ENCODE measurements at regions not wholly inside any gene's neighbourhood (a gene's known extent, or its start where the extent isn't known, plus 50 kb on each side); places are given as distances from the start of the nearest gene placed in this dataset.

DNA sequence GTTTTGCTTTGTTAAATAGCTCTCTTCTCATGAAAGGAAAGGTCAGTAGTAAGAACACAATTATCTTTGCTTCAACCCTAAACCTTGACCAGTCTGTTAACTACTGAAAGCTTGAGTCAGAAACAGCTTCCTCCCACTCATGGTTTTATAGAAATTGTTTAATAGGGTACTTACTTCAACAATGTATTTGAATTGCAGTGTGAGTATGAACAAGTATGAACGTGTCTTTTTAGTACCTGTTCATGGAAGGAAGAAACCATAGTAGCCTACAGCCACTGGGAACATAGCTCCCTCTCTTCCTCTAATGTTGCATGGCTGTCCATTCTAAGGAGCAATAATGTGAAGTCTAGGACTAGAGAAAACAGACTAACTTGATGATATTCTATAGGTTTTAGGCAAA is 311.0 kb downstream of the MCTP2 start:
- no peak for ATAC-seq
- no peak for TF ChIP-seq ZFP30 (CRISPR knock-in tag; IDR thresholded peaks at IDR 0.05)
- no peak for TF ChIP-seq ZNF565 (CRISPR knock-in tag; conservative IDR thresholded peaks at IDR 0.05; ENCODE audit: low read depth)
- no peak for TF ChIP-seq ZNF70 (CRISPR knock-in tag; IDR thresholded peaks at IDR 0.05)
- no peak for TF ChIP-seq ZC3H10 (CRISPR knock-in tag; IDR thresholded peaks at IDR 0.05)
- no peak for TF ChIP-seq SNAI2 (CRISPR knock-in tag; IDR thresholded peaks at IDR 0.05)
- no peak for TF ChIP-seq CREB5 (CRISPR knock-in tag; IDR thresholded peaks at IDR 0.05; ENCODE audit: low read depth)
- TF ChIP-seq CSDC2 (CRISPR knock-in tag; IDR thresholded peaks at IDR 0.05): no peak

- TF ChIP-seq TCF4 (CRISPR knock-in tag; IDR thresholded peaks at IDR 0.05; ENCODE audit: borderline replicate concordance) (no peak), ZNF565 (CRISPR knock-in tag; conservative IDR thresholded peaks at IDR 0.05; ENCODE audit: low read depth) (no peak), OSR1 (CRISPR knock-in tag; IDR thresholded peaks at IDR 0.05) (no peak), PPARA (CRISPR knock-in tag; IDR thresholded peaks at IDR 0.05; ENCODE audit: borderline replicate concordance) (no peak), ZNF8 (CRISPR knock-in tag; IDR thresholded peaks at IDR 0.05) (no peak), ZNF70 (CRISPR knock-in tag; IDR thresholded peaks at IDR 0.05) (no peak), RARB (CRISPR knock-in tag; IDR thresholded peaks at IDR 0.05) (no peak), ARNTL (CRISPR knock-in tag; IDR thresholded peaks at IDR 0.05; ENCODE audit: borderline replicate concordance, low read depth) (no peak), CSRNP3 (CRISPR knock-in tag; IDR thresholded peaks at IDR 0.05) (no peak), CREB5 (CRISPR knock-in tag; IDR thresholded peaks at IDR 0.05; ENCODE audit: low read depth) (no peak), PATZ1 (CRISPR knock-in tag; IDR thresholded peaks at IDR 0.05; ENCODE audit: borderline replicate concordance) (no peak), ISL1 (CRISPR knock-in tag; IDR thresholded peaks at IDR 0.05) (no peak), CSDC2 (CRISPR knock-in tag; IDR thresholded peaks at IDR 0.05) (no peak), BACH2 (CRISPR knock-in tag; IDR thresholded peaks at IDR 0.05; ENCODE audit: borderline replicate concordance) (no peak), TOX (CRISPR knock-in tag; IDR thresholded peaks at IDR 0.05; ENCODE audit: borderline replicate concordance) (no peak)
- TF ChIP-seq, protein P1, sequence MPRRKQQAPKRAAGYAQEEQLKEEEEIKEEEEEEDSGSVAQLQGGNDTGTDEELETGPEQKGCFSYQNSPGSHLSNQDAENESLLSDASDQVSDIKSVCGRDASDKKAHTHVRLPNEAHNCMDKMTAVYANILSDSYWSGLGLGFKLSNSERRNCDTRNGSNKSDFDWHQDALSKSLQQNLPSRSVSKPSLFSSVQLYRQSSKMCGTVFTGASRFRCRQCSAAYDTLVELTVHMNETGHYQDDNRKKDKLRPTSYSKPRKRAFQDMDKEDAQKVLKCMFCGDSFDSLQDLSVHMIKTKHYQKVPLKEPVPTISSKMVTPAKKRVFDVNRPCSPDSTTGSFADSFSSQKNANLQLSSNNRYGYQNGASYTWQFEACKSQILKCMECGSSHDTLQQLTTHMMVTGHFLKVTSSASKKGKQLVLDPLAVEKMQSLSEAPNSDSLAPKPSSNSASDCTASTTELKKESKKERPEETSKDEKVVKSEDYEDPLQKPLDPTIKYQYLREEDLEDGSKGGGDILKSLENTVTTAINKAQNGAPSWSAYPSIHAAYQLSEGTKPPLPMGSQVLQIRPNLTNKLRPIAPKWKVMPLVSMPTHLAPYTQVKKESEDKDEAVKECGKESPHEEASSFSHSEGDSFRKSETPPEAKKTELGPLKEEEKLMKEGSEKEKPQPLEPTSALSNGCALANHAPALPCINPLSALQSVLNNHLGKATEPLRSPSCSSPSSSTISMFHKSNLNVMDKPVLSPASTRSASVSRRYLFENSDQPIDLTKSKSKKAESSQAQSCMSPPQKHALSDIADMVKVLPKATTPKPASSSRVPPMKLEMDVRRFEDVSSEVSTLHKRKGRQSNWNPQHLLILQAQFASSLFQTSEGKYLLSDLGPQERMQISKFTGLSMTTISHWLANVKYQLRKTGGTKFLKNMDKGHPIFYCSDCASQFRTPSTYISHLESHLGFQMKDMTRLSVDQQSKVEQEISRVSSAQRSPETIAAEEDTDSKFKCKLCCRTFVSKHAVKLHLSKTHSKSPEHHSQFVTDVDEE (CRISPR knock-in tag; IDR thresholded peaks at IDR 0.05): no peak
- no peak for ATAC-seq
Observed at GRCh38 chr15:94546808-94547207, 315.4 kb downstream of the MCTP2 start.

GRCh38 chr15:94547711-94548110 is 316.4 kb downstream of the MCTP2 start:
- ATAC-seq: no peak
- TF ChIP-seq GLIS3 (CRISPR knock-in tag; IDR thresholded peaks at IDR 0.05) (no peak), BACH2 (CRISPR knock-in tag; IDR thresholded peaks at IDR 0.05; ENCODE audit: borderline replicate concordance) (no peak), ARNTL (CRISPR knock-in tag; IDR thresholded peaks at IDR 0.05; ENCODE audit: borderline replicate concordance, low read depth) (no peak), OSR1 (CRISPR knock-in tag; IDR thresholded peaks at IDR 0.05) (no peak), ZNF70 (CRISPR knock-in tag; IDR thresholded peaks at IDR 0.05) (no peak), RARB (CRISPR knock-in tag; IDR thresholded peaks at IDR 0.05) (no peak), SNAI2 (CRISPR knock-in tag; IDR thresholded peaks at IDR 0.05) (no peak), PPARA (CRISPR knock-in tag; IDR thresholded peaks at IDR 0.05; ENCODE audit: borderline replicate concordance) (no peak), ZFP30 (CRISPR knock-in tag; IDR thresholded peaks at IDR 0.05) (no peak), ZNF8 (CRISPR knock-in tag; IDR thresholded peaks at IDR 0.05) (no peak), TCF4 (CRISPR knock-in tag; IDR thresholded peaks at IDR 0.05; ENCODE audit: borderline replicate concordance) (no peak), CSRNP3 (CRISPR knock-in tag; IDR thresholded peaks at IDR 0.05) (no peak), ZFP3 (CRISPR knock-in tag; IDR thresholded peaks at IDR 0.05) (no peak), ZC3H10 (CRISPR knock-in tag; IDR thresholded peaks at IDR 0.05) (no peak)
- TF ChIP-seq, protein P1 (CRISPR knock-in tag; IDR thresholded peaks at IDR 0.05): no peak

Data from SK-N-SH treated with all-trans-retinoic acid at 6 μM for 48 hours (cell line).